ENCODE measurements at regions not wholly inside any gene's neighbourhood (a gene's known extent, or its start where the extent isn't known, plus 50 kb on each side); places are given as distances from the start of the nearest gene placed in this dataset.

- DNase-seq (ENCODE audit: low read depth, low spot score) = no peak
- Histone ChIP-seq H3K27ac (no peak overlapping the region), H3K9me3 (ENCODE audit: low read depth, low read length) (no peaks in the 10 kb centered on the region), H3K4me3 (no peak overlapping the region), H3K36me3 (ENCODE audit: insufficient read depth, low read length) (no peaks in the 10 kb centered on the region), H3K9ac (ENCODE audit: insufficient read length) (no peak overlapping the region)
- no peak for TF ChIP-seq POLR2AphosphoS5 (IDR thresholded peaks at IDR 0.05; ENCODE audit: borderline replicate concordance, low read depth, low read length)
- TF ChIP-seq EZH2 (IDR thresholded peaks at IDR 0.05) = no peak
- TF ChIP-seq FOXP2 (optimal IDR thresholded peaks at IDR 0.05; ENCODE audit: control extremely low read depth, extremely low read length, insufficient read depth) = no peak
These were observed 245.2 kb upstream of the MAF start for GRCh38 chr16:79845734-79846135.

DNA sequence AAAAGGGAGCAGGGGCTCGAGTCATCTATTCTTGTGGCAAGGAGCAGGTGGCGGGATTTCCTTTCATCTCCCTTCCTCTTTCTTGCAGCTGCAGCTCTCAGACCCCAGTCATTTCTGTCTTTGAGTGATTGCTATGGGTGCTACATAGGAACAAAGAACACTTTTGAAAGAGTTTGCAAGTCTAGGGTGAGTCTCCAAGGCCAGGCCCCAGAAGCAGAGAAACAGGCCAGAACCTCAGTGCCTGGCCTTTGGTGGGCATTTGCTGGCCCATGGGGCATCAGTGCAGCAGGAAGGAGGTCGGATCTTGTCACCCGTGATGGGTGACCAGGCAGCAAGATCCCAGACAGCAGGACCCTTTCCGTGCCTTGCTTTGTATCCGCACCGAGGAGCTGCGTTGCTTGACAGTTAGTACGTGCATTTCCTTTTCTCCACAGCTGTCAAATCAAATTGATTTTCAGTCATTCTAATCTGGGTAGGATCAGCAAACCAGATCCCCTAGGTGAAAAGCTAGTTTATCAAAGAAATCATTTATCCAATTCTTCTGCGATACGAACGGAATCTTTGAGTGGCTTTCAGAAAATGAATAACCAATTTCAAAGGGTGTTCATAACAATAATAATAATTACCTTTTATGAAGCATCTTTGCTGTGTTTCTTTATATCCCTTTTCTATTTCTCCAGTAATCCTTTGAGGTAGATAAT is 244.6 kb upstream of the MAF start:
- H3K9ac ChIP-seq (ENCODE audit: insufficient read length) = no peak overlapping the region
- no peak for DNase-seq (ENCODE audit: low read depth, low spot score)
- H3K36me3 ChIP-seq (ENCODE audit: insufficient read depth, low read length) = no peaks in the 10 kb centered on the region
- TF ChIP-seq EZH2 (IDR thresholded peaks at IDR 0.05) (no peak), FOXP2 (optimal IDR thresholded peaks at IDR 0.05; ENCODE audit: control extremely low read depth, extremely low read length, insufficient read depth) (no peak), POLR2AphosphoS5 (IDR thresholded peaks at IDR 0.05; ENCODE audit: borderline replicate concordance, low read depth, low read length) (no peak)
- H3K9me3 ChIP-seq (ENCODE audit: low read depth, low read length) = no peaks in the 10 kb centered on the region
- no peak overlapping the region for H3K27ac ChIP-seq
- H3K4me3 ChIP-seq = no peak overlapping the region

GRCh38 chr16:79844603-79845002 is 244.1 kb upstream of the MAF start:
- TF ChIP-seq FOXP2 (optimal IDR thresholded peaks at IDR 0.05; ENCODE audit: control extremely low read depth, extremely low read length, insufficient read depth) (no peak), EZH2 (IDR thresholded peaks at IDR 0.05) (no peak), POLR2AphosphoS5 (IDR thresholded peaks at IDR 0.05; ENCODE audit: borderline replicate concordance, low read depth, low read length) (no peak)
- H3K9ac ChIP-seq (ENCODE audit: insufficient read length) = no peak overlapping the region
- no peaks in the 10 kb centered on the region for H3K9me3 ChIP-seq (ENCODE audit: low read depth, low read length)
- no peak overlapping the region for H3K27ac ChIP-seq
- no peak overlapping the region for H3K4me3 ChIP-seq
- no peak for DNase-seq (ENCODE audit: low read depth, low spot score)
- no peaks in the 10 kb centered on the region for H3K36me3 ChIP-seq (ENCODE audit: insufficient read depth, low read length)

- Histone ChIP-seq H3K9me3 (ENCODE audit: low read depth, low read length) (no peaks in the 10 kb centered on the region), H3K36me3 (ENCODE audit: insufficient read depth, low read length) (no peaks in the 10 kb centered on the region), H3K9ac (ENCODE audit: insufficient read length) (no peak overlapping the region), H3K27ac (no peak overlapping the region), H3K4me3 (no peak overlapping the region)
- TF ChIP-seq EZH2 (IDR thresholded peaks at IDR 0.05) = no peak
- TF ChIP-seq FOXP2 (optimal IDR thresholded peaks at IDR 0.05; ENCODE audit: control extremely low read depth, extremely low read length, insufficient read depth) = no peak
- no peak for TF ChIP-seq POLR2AphosphoS5 (IDR thresholded peaks at IDR 0.05; ENCODE audit: borderline replicate concordance, low read depth, low read length)
- no peak for DNase-seq (ENCODE audit: low read depth, low spot score)
These were observed 243.1 kb upstream of the MAF start for GRCh38 chr16:79843631-79844043.

DNA sequence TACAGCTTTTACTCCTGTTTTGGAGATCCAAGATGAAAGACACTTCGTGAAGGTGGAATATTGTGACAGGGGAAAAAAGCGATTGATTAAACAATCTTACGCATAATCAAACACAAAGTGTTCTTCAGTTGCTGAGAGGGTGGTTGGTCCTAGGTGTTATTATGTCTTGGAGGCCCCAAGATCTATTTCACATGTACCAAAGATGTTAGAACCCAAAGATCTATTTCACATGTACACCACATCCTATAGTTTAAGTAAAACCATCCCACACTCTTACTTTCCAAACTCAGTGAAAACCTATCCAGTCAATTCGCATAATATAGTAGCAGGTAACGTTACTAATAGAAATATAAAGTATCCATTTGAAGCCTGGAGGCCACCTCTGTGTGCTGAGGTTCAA is 242.6 kb upstream of the MAF start:
- H3K4me3 ChIP-seq = no peak overlapping the region

GRCh38 chr16:79842197-79842596 is 241.7 kb upstream of the MAF start:
- TF ChIP-seq POLR2AphosphoS5 (IDR thresholded peaks at IDR 0.05; ENCODE audit: borderline replicate concordance, low read depth, low read length) (no peak), FOXP2 (optimal IDR thresholded peaks at IDR 0.05; ENCODE audit: control extremely low read depth, extremely low read length, insufficient read depth) (no peak), EZH2 (IDR thresholded peaks at IDR 0.05) (no peak)
- H3K9ac ChIP-seq (ENCODE audit: insufficient read length) = no peak overlapping the region
- H3K9me3 ChIP-seq (ENCODE audit: low read depth, low read length) = no peaks in the 10 kb centered on the region
- H3K27ac ChIP-seq = no peak overlapping the region
- no peak overlapping the region for H3K4me3 ChIP-seq
- no peak for DNase-seq (ENCODE audit: low read depth, low spot score)
- no peaks in the 10 kb centered on the region for H3K36me3 ChIP-seq (ENCODE audit: insufficient read depth, low read length)

More for the DNA sequence above, 242.6 kb upstream of the MAF start:
- Histone ChIP-seq H3K9me3 (ENCODE audit: low read depth, low read length) (no peaks in the 10 kb centered on the region), H3K36me3 (ENCODE audit: insufficient read depth, low read length) (no peaks in the 10 kb centered on the region), H3K9ac (ENCODE audit: insufficient read length) (no peak overlapping the region), H3K27ac (no peak overlapping the region)
- TF ChIP-seq EZH2 (IDR thresholded peaks at IDR 0.05) (no peak), FOXP2 (optimal IDR thresholded peaks at IDR 0.05; ENCODE audit: control extremely low read depth, extremely low read length, insufficient read depth) (no peak), POLR2AphosphoS5 (IDR thresholded peaks at IDR 0.05; ENCODE audit: borderline replicate concordance, low read depth, low read length) (no peak)
- no peak for DNase-seq (ENCODE audit: low read depth, low spot score)

- H3K9ac ChIP-seq (ENCODE audit: insufficient read length) = no peak overlapping the region
- no peak for TF ChIP-seq FOXP2 (optimal IDR thresholded peaks at IDR 0.05; ENCODE audit: control extremely low read depth, extremely low read length, insufficient read depth)
- TF ChIP-seq EZH2 (IDR thresholded peaks at IDR 0.05) = no peak
- TF ChIP-seq POLR2AphosphoS5 (IDR thresholded peaks at IDR 0.05; ENCODE audit: borderline replicate concordance, low read depth, low read length) = no peak
These were observed 239.2 kb upstream of the MAF start for GRCh38 chr16:79839466-79840341.

DNA sequence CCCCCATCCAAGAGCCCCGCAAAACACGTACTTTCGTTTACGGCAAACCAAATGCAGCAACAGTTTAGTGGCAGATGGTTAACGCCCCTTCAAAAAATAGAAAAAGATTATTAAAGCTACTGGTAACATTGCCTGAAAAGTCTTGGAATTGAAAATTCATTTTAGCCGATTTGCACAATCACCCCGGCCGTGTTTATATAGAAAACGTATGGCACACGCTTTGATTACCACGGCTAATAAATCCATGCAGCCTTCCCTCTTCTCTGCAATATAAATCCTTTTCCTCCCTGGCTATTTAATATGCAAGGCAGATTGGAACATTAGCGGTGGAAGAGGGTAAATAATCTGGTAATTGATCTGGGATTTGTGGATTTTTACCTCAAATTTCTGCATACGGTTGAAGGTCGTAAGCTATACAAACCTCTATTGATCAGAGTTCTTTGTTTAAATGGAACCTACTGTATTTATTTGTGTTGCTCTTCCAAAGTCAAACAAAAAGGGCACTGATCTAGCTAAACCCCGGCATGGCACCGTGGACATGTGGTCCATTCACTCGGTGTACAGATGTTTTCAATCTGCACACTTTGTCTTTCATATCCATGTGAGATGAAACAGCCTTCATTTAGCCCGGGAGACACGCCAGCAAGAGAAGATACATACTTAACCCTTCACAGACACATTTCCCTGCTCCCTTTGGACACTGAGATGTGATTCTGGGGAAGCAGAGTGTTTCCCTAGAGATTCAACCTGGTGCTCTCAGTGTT is 238.1 kb upstream of the MAF start:
- Histone ChIP-seq H3K36me3 (ENCODE audit: insufficient read depth, low read length) (no peaks in the 10 kb centered on the region), H3K27ac (no peak overlapping the region), H3K4me3 (no peak overlapping the region), H3K9ac (ENCODE audit: insufficient read length) (no peak overlapping the region), H3K9me3 (ENCODE audit: low read depth, low read length) (no peaks in the 10 kb centered on the region)
- no peak for DNase-seq (ENCODE audit: low read depth, low spot score)
- no peak for TF ChIP-seq POLR2AphosphoS5 (IDR thresholded peaks at IDR 0.05; ENCODE audit: borderline replicate concordance, low read depth, low read length)
- no peak for TF ChIP-seq FOXP2 (optimal IDR thresholded peaks at IDR 0.05; ENCODE audit: control extremely low read depth, extremely low read length, insufficient read depth)
- TF ChIP-seq EZH2 (IDR thresholded peaks at IDR 0.05) = no peak

More at GRCh38 chr16:79839466-79840341, 239.2 kb upstream of the MAF start:
- no peak for DNase-seq (ENCODE audit: low read depth, low spot score)
- H3K4me3 ChIP-seq = no peak overlapping the region
- H3K27ac ChIP-seq = no peak overlapping the region
- no peaks in the 10 kb centered on the region for H3K9me3 ChIP-seq (ENCODE audit: low read depth, low read length)
- no peaks in the 10 kb centered on the region for H3K36me3 ChIP-seq (ENCODE audit: insufficient read depth, low read length)
